Astrocyte (in vitro differentiated cells and primary cell): ENCODE measurements at regions not wholly inside any gene's neighbourhood (a gene's known extent, or its start where the extent isn't known, plus 50 kb on each side); places are given as distances from the start of the nearest gene placed in this dataset.
A peak's percentile ranks its signal among the peaks of the same experiment; 100 is the strongest.

Experiments
- DNase-seq: peaks from one replicate; pipeline ENCODE4 v3.0.0-alpha.2; 2010; ENCODE audit warnings: low read depth
- FAIRE-seq: peaks from 2 replicates; lab custom pipeline; 2011; peaks lifted over from hg19 to GRCh38; lab: Jason Lieb, UNC
- H2AFZ ChIP-seq: 2 replicates; pipeline ENCODE4 v1.6.0; 2012; ENCODE audit warnings: low read depth, low read length, inconsistent platforms
- H3K27ac ChIP-seq: 2 replicates; pipeline ENCODE4 v1.5.1; 2011; ENCODE audit warnings: low read depth, low read length, inconsistent platforms
- H3K27me3 ChIP-seq: 2 replicates; pipeline ENCODE4 v1.6.0; 2011; ENCODE audit warnings: low read length, inconsistent platforms; ENCODE audit not compliant: insufficient read depth
- H3K36me3 ChIP-seq: 2 replicates; pipeline ENCODE4 v1.5.1; 2011; ENCODE audit warnings: low read length, inconsistent platforms; ENCODE audit not compliant: insufficient read depth
- H3K4me1 ChIP-seq: 2 replicates; pipeline ENCODE4 v1.5.1; 2011; ENCODE audit warnings: low read length, inconsistent platforms; ENCODE audit not compliant: insufficient read depth
- H3K4me2 ChIP-seq: 2 replicates; pipeline ENCODE4 v1.6.0; 2012; ENCODE audit warnings: low read length, inconsistent platforms
- H3K4me3 ChIP-seq: 2 replicates; pipeline ENCODE4 v1.5.1; 2011; ENCODE audit warnings: low read depth, mild to moderate bottlenecking, low read length, inconsistent platforms; ENCODE audit not compliant: insufficient read depth
- H3K79me2 ChIP-seq: 2 replicates; pipeline ENCODE4 v1.6.0; 2012; ENCODE audit warnings: mild to moderate bottlenecking, low read length, inconsistent platforms; ENCODE audit not compliant: insufficient read depth
- H3K9ac ChIP-seq: 2 replicates; pipeline ENCODE4 v1.6.0; 2012; ENCODE audit warnings: mild to moderate bottlenecking, low read length, inconsistent platforms
- H3K9me3 ChIP-seq: 2 replicates; pipeline ENCODE4 v1.5.1; 2012; ENCODE audit warnings: low read depth, mild to moderate bottlenecking, low read length, inconsistent platforms; ENCODE audit not compliant: insufficient read depth
- H4K20me1 ChIP-seq: 2 replicates; pipeline ENCODE4 v1.6.0; 2012; ENCODE audit warnings: low read length, inconsistent platforms; ENCODE audit not compliant: insufficient read depth
- H3K27ac Mint-ChIP-seq: one replicate; pipeline ENCODE4 v1.8.0; 2021; ENCODE audit warnings: mild to moderate bottlenecking, mixed read lengths; ENCODE audit not compliant: unreplicated experiment
- H3K27me3 Mint-ChIP-seq: one replicate; pipeline ENCODE4 v1.8.0; 2021; ENCODE audit warnings: low read depth, mixed read lengths; ENCODE audit not compliant: unreplicated experiment
- H3K36me3 Mint-ChIP-seq: one replicate; pipeline ENCODE4 v1.8.0; 2021; ENCODE audit warnings: low read depth, mixed read lengths; ENCODE audit not compliant: unreplicated experiment
- H3K4me1 Mint-ChIP-seq: one replicate; pipeline ENCODE4 v1.8.0; 2021; ENCODE audit warnings: low read depth, mixed read lengths; ENCODE audit not compliant: unreplicated experiment
- H3K4me3 Mint-ChIP-seq: one replicate; pipeline ENCODE4 v1.8.0; 2021; ENCODE audit warnings: mild to moderate bottlenecking, moderate library complexity, mixed read lengths; ENCODE audit not compliant: unreplicated experiment
- H3K9me3 Mint-ChIP-seq: one replicate; pipeline ENCODE4 v1.8.0; 2021; ENCODE audit warnings: mild to moderate bottlenecking, mixed read lengths; ENCODE audit not compliant: unreplicated experiment
- CTCF ChIP-seq: IDR thresholded peaks from 2 replicates; pipeline ENCODE4 v1.5.1; 2011; ENCODE audit warnings: low read depth, mild to moderate bottlenecking, inconsistent platforms, low read length, moderate library complexity; ENCODE audit not compliant: insufficient read depth
- EZH2 ChIP-seq: IDR thresholded peaks from 2 replicates; pipeline ENCODE4 v1.6.1; 2012; ENCODE audit warnings: mild to moderate bottlenecking, low read length, inconsistent platforms; ENCODE audit not compliant: insufficient read depth

GRCh38 chr12:19804737-19805136, 365.4 kb downstream of the AEBP2 start:
- no peak overlapping the region for H3K4me3 Mint-ChIP-seq
- FAIRE-seq = no peak
- H3K27ac ChIP-seq = no peak overlapping the region

GRCh38 chr12:19808371-19808770, 369.1 kb downstream of the AEBP2 start:
- H3K36me3 ChIP-seq = no peaks in the 10 kb centered on the region
- no peak overlapping the region for H3K9ac ChIP-seq
- TF ChIP-seq CTCF = no peak
- TF ChIP-seq EZH2 = no peak
- FAIRE-seq (no peak), DNase-seq (peak; percentile 59)
- H3K9me3 Mint-ChIP-seq = peaks cover 2% of the 10 kb centered on the region
- H2AFZ ChIP-seq = no peak overlapping the region
- H3K27me3 ChIP-seq = no peaks in the 10 kb centered on the region
- H3K4me2 ChIP-seq = no peak overlapping the region
- no peak overlapping the region for H3K27ac ChIP-seq
- H3K27me3 Mint-ChIP-seq = no peaks in the 10 kb centered on the region
- no peak overlapping the region for H3K4me3 Mint-ChIP-seq
- peaks cover 5% of the 10 kb centered on the region for H3K36me3 Mint-ChIP-seq
- H3K4me1 ChIP-seq = no peaks in the 10 kb centered on the region
- no peaks in the 10 kb centered on the region for H3K79me2 ChIP-seq
- H4K20me1 ChIP-seq = no peaks in the 10 kb centered on the region
- no peaks in the 10 kb centered on the region for H3K4me1 Mint-ChIP-seq
- H3K9me3 ChIP-seq = no peaks in the 10 kb centered on the region
- H3K27ac Mint-ChIP-seq = no peak overlapping the region
- no peak overlapping the region for H3K4me3 ChIP-seq

More at GRCh38 chr12:19804737-19805136, 365.4 kb downstream of the AEBP2 start:
- Histone ChIP-seq H3K79me2 (no peaks in the 10 kb centered on the region), H2AFZ (no peak overlapping the region), H4K20me1 (no peaks in the 10 kb centered on the region), H3K9ac (no peak overlapping the region), H3K4me2 (no peak overlapping the region), H3K4me3 (no peak overlapping the region), H3K9me3 (no peaks in the 10 kb centered on the region), H3K4me1 (peaks cover 18% of the 10 kb centered on the region), H3K36me3 (no peaks in the 10 kb centered on the region), H3K27me3 (no peaks in the 10 kb centered on the region)
- no peak for TF ChIP-seq CTCF
- TF ChIP-seq EZH2 = no peak
- no peak for DNase-seq
- peaks cover 2% of the 10 kb centered on the region for H3K9me3 Mint-ChIP-seq
- H3K27me3 Mint-ChIP-seq = no peaks in the 10 kb centered on the region
- H3K27ac Mint-ChIP-seq = no peak overlapping the region
- peaks cover 5% of the 10 kb centered on the region for H3K36me3 Mint-ChIP-seq
- peaks cover 16% of the 10 kb centered on the region for H3K4me1 Mint-ChIP-seq

- Mint-ChIP-seq H3K4me1 (no peaks in the 10 kb centered on the region), H3K36me3 (peaks cover 7% of the 10 kb centered on the region), H3K27me3 (no peaks in the 10 kb centered on the region), H3K4me3 (no peak overlapping the region), H3K27ac (no peak overlapping the region), H3K9me3 (peaks cover 2% of the 10 kb centered on the region)
- Histone ChIP-seq H3K27ac (no peak overlapping the region), H3K4me3 (no peak overlapping the region), H4K20me1 (no peaks in the 10 kb centered on the region), H3K79me2 (no peaks in the 10 kb centered on the region), H3K9me3 (no peaks in the 10 kb centered on the region), H3K27me3 (no peaks in the 10 kb centered on the region), H3K4me2 (no peak overlapping the region), H2AFZ (no peak overlapping the region), H3K9ac (no peak overlapping the region), H3K4me1 (no peaks in the 10 kb centered on the region), H3K36me3 (no peaks in the 10 kb centered on the region)
- TF ChIP-seq EZH2 (no peak), CTCF (no peak)
- no peak for DNase-seq
- no peak for FAIRE-seq
Measured at GRCh38 chr12:19810213-19810612, 370.9 kb downstream of the AEBP2 start.
